ENCODE measurements at regions not wholly inside any gene's neighbourhood (a gene's known extent, or its start where the extent isn't known, plus 50 kb on each side); places are given as distances from the start of the nearest gene placed in this dataset.
A peak's percentile ranks its signal among the peaks of the same experiment; 100 is the strongest.

DNA sequence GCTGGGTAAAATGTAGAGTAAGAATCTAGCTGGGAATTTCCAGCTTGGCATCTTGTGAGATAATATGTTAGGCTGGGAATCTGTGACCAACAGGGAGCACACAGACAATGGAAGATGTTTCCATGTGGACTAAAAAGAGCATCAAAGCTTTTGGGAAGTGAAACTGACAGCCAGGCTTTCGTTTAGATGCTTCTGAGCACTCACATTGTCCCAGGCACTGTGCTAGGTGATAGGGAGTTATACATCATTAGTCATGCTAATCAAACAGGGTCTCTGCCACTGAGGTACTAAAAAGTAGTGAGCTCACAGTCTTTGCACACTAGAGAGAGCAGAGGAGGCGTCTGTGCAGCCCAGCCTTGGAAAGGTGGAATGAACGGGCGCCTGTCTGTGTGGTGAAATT, 101.9 kb upstream of the SCOC start:
- DNase-seq = no peak

DNA sequence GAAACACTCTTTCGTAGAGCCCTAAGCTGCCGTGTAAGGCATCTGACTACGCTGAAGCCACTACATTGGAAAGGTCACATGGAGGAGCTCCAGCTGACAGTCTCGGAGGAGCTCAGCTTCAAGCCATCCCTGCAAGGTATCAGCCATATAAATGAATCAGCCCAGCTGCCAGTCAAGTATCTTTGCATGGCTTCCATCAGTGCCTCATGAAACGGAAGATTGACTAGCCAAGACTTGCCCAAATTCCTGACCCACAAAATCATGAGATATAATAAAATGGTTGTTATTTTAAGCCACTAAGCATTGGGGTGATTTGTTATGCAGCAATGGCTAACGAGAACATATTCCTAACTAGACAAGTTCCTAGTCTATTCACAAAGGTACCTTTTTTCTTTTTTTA, 104.1 kb upstream of the SCOC start:
- no peak for DNase-seq

DNA sequence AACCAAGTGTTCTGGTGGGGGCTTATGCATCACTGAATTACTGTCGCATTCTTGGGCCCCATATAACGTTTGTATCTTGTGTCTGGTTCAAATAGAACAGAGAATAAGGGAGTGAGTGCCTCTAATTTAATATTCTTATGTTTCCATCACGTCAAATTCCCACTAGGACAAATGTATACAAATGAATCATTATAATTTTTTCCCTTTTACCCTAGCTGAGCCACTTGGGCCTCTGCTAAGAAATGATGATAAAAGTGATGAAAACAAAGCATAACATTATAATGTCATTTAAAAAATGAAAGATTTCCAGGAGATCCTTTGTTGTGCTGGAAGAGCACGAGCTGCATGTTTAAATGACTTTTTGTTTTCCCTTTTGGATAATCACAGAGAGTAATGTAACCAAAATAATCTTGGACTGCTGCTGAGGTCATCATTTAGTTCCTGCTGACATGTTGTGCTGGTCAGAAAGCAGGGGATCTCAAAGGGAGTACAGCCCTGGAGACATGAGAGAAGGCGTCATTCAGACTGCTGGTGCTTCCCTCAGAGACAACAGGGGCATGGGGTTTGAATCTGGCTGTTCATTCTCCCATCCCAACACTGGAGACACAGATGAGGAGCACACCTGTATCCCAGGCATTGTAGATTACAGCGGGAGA, 105.1 kb upstream of the SCOC start:
- DNase-seq = no peak

DNA sequence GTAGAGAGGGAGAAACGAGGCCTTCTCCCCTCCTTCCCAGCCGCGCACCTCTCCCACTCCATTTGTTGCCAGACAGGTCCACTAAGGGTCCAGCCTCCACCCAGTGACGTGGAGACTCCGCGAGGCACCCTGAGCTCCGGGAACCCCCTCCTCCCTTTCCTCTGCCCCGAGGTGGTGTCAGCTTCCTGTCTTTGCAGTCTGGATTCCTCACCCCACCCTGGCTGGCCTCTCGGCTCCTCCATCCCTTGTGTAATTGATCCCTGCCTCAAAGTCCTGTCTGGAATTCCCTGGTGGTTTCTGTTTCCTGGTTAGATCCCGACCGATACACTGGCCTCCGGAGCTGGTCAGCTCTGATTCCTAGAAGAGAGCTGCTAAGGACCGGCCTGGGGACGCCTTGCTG, 105.9 kb upstream of the SCOC start:
- no peak for DNase-seq

DNA sequence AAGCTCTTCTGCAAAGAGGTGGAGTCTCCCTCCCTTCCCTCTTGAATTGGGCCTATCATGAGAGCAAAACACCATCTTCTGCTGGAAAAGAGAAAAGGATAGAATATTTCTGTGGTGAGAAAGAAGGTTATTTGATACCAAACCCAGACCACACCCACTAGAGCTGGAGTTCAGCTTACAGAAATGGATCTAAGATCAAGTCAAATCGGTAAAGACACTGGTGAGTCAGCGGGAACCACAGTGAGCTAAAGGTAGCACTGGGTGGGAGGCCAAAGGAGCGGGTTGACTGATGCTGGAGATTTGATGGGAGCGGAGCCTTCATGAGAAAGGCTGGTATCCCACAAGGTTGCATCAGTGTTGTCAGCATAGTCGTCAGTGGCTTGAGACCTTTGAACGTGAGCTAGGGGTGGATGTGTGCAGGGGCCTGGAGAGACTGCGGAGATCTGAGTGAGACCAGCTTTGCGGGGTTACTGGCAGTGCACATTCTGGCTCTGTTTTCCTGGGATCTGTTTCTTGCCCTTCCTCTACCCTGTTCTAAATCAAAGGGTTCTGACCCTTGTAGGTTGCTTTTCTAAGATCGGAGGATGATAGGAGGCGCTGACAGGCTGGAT, 106.4 kb upstream of the SCOC start:
- peak; percentile 46 to 63 for DNase-seq

DNA sequence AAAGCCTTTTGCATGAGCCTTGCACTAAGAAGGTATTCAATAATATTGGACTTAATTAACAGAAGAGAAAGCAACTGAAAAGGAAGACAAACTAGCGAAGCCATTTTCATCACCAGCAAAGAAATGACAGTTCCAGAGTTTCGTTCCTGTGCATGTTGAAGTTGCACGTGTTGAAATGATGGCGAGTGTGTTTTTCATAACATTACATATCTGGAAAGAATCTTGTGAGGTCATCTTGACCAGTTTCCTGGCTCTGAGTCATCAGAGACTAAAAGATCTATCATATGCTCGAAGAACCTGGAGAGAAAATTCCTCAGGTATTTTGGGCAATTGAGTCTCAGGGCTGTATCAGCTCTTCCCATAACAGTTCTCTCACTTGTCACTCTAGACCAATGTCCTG, 106.2 kb upstream of the MAML3 start:
- DNase-seq = no peak

DNA sequence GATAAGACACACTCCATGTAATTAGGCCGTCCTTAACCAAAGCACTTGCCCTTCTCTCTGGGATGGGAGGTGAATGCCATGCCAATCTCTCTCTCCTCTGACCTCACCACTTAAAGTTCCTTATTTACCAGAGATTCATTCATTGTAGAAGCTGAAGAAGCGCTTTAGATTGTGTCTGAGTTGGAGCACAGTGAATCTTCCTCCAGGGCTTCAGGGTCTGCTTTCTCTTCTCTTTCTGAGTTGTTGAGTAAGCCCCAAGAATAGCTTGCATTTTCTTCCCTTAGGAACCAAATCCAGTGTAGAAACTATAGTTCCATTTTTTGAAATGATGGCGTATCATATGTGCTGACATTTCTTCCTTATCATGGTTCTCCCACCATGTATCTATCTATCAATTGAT, 104.5 kb upstream of the MAML3 start:
- DNase-seq = no peak

DNA sequence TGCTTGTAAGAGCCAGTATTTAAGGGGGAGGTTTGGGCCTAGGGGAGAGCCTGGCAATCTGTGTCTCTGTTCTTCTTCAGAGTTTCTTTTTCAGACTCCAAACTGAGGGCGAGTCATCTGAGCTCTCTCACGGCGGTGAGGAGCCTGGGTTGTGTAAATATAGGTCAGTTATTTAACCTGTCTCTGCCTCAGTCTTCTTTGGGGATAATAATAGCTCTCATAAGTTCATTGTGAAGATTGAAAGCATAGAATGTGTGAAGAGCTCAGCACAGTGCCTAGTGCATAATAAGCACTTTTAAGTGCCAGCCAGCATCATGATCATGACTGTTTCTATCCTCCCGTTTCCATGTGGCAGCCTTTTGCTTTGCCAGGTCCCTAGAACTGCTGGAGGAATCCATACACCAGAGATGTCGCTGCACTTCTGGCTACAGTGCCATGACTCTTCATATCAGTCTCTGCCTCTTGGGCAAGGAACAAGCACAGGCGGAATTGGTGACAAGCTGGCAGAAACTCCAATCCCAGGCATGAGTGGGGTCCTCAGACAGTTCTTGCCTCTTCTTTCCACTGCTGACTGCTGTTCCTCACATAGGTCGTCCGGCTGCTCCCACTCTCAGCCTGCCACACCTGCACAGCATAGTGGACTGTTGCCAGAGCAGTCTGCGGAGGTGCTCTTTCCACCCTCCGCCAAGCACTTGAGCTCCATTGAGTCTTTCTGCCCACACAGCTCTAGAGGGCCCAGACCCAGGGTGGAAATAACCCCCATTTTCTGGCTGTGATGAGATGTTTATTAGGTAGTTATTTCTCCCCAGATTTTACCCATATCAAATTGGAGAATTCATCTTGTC, 103.7 kb upstream of the MAML3 start:
- DNase-seq = no peak

DNA sequence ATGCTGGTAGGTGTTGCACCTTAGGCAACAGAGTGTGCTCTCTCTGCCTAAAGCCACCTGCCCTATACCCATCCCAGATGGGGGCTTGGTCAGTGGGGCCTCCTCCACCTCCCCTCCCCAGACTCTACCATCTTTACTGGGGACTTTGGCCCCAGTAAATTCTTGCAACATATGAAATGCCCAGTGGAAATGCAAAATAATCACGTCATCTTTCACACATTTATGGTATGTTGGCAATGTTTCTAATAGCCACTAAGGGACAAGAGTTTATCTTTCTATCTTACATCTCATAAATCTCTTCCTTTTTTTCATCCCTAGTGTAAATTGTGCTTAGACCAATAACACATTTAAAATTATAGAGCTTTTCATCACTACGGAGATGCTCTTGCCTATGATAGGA, 103.0 kb upstream of the MAML3 start:
- no peak for DNase-seq

DNA sequence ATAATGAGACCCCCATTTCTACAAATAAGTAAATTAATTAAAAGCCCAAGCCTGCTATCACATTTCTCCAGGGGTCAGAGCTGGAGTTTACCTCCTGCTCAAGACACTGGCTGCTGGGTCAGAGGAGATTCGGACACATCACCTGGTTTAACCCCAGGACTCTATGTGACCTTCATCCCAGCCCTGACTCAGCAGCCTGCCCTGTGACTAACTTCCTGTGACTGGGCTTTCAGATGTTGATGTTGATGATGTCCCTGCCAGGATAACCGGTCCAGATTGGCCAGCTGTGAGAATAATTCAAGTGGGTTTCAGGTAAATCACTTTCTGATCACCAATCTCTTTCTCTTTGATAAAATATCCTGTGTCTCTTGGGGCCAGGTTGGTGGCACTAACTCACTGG, 102.4 kb upstream of the MAML3 start:
- DNase-seq = no peak

DNA sequence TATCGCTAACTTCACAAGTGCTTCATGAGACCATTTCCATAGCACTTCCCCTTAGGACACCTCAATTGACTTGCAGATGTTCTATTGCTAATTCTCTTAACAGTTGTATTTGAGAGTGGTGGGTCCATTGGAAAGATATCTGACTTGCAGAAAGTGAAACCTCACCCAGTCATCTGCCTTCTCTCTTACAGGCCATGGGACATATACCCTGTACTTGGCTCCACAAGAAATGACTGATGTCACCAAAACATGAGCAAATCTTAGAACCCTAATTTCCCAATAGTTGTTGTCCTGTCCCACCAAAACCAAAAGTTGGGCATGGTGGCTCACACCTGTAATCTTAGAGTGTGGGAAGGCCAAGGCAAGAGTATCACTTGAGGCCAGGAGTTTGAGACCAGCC, 101.9 kb upstream of the MAML3 start:
- no peak for DNase-seq

DNA sequence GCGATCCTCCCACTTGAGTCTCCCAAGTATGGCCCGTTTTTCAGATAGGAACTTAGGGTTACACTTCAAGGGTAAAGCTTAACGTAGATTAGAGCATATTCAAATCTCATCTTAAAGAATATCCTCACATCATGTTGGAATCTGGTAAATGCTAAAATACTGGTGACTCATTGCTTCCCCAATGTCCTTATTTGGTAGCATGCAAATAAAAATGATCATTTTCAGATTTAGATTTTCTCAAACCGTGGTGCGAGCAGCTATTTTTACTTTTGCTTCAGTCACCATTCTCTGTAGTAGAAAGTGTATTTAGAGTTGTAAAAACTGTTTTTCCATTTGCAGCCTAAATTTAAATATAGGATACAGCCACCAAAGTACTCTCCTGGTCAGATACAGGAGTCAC, 101.5 kb upstream of the MAML3 start:
- no peak for DNase-seq

DNA sequence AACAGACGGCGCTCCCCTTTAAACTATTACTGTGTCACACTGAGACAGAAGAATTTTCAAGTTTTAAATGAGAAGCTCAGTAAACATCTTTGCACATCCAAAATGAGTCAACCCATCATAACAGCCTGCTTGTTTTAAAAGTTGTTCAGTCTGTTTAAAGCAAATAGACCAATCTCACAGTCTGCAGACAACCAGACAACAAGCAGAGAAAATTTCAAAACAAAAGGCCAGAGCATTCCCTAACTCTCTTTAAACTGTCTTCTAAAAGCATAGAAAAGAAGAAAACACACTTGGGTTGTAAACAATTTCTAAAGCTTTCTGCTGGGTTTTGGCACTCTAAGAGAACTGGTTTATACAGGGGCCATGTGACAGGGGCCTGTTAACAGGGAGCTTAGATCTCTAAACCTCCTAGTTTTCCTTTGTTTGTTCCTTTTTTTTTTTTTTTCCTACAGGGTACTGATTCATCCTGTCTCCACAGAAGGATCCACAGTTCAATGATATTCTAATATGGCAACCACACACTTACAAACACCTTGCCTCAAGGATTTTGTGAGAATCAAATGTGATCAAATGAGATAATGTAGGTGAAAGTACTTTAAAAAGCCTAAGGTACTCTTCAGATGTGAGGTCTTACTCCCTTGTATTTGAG, 100.8 kb upstream of the MAML3 start:
- DNase-seq = no peak

DNA sequence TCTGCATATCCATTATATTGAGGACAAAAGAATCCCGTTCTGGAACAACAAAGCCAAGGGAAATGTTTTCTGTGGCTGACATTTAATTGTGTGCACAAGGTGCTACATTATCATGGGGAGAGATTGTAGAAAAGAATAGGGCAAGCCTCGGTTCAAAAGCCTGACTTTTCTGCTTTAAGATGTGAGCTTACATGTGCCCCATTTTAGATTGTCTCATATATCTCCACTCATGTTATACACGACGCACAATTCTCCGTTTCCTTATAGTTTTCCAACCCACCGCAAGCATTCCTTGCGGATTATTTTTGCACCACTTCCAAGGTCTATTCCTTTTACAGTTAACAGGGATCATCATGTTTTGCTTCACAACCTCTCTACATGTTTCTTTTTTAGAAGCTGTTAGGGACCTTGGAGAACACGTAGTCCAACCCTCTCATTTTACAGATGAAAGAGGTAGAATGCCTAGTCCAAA, 99.6 kb upstream of the MAML3 start:
- no peak for DNase-seq

DNA sequence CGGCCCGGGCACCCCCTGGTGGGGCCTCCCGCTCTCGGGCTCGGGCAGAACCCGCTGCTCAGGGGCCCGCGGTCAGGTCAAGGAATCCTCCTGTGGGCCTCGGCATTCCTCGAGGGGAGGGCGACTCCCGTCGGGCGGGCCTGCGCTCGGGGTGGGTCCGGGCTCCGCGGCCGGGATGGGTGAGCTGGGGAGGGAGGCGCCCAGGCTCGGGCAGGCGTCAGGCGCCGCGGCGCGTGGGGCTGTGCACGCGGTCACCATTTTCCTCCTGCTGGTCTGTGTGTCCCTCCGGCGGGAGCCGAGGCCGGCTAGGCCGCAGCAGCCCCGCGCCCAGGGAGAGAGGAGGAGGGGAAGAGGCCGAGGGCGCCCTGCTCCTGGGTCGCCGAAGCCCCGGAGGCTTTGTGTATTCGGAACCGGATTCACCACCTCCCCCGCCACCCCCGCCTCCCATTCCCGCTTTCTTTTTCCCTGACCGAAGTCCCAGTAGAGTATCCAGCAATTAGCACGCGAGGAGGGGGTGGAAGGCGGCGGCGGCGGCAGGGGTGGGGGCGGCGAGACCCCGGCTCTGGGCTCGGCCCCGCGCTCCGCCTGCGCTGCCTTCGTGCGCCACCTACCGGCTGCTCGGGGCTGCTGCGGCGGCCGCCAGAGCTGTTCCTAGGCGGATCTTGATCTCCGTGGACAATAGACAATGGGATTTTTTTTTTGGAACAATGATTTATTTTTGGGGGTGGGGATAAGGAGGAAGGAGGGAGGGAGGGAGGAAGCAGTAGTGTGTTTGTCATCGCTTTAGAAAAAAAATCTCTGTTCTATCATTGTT, 99.0 kb upstream of the MAML3 start:
- peak; percentile 62 to 67 for DNase-seq

DNA sequence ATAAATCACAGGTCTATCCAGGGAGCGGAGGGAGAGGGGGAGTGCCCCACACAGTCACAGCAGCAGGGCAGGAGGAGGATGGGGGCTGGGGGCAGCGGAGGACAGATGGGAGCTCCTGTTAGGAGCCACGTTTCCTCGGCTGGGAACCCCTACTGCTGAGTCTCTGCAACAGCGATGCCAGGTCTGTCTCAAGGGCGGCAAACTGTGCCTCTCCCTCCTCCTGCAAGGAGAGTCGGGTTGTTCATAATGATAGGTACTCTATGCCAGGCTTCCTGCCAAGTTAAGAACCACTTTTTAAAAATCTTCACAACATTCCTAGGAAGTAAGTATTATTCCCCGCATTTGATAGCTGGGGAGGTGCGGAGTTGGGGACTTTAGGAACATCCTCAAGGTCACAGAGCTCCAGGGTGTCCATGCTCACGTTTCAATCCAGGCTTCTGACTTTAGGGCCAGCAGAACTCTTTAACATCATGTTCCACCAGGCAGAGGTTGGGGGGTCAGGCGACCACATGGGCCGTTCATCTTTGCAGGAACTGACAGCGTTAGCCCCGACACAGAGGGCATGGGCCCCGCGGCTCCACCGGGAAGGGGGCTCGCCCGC, 98.3 kb upstream of the MAML3 start:
- no peak for DNase-seq

DNA sequence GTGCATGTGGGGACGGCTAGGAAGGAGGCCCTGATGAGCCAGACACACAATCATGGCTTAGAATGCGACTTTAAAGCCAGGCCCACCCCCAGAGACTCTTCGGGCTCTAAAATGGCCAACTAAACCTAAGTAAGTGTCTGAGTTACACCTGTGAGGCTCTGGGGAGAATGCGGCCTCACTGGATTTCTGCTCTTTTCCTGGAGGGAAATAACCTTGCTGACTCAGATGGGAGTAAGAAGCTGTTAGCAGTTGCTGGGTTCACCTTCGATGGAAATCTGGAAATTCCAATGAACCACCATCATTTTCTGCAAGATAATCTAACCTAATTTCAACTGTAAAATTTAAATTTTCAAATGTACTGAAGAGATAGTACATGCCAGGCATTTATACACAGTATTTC, 97.6 kb upstream of the MAML3 start:
- no peak for DNase-seq

DNA sequence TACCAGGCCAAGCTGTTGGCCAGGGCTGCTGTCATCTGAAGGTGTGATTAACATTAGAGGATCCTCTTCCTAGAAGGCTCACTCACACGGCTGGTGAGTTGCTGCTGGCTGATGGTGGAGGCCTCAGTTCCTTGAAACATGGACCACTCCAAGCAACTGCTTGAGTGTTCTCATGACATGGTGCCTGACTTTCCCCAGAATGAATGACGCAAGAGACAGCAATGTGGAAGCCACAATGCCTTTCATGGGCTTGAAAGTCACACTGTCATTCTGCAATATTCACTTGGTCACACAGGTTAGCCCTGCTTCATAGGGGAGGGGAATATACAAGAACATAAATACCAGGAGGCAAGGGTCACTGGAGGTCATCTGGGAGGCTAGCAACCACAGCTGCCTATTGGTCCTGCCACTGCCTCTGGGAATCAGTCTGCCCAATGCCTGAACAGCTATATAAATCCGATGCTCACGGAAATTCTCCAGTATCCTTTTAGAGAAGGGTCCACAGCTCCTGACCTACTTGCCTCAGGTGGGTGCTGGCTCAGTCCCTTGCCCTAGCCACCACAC, 97.1 kb upstream of the MAML3 start:
- no peak for DNase-seq

DNA sequence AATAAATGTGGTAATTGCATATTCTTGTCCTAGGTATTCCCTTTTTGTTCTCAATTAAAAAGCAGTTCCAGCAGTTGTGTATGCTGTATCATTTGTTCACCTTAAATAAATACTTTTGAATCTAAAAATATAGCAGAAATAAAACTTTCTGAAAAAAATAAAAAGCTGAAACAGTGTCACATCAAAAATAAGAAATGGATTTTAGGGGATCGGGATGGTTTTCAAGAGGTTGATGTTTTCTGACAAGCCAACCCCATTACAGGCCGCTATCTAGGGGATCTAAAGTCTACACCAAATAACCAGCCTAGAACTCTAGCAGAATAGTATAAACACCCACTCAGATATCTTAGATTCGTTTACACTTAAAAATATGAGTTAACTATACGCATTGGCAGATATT, 95.4 kb upstream of the MAML3 start:
- no peak for DNase-seq

DNA sequence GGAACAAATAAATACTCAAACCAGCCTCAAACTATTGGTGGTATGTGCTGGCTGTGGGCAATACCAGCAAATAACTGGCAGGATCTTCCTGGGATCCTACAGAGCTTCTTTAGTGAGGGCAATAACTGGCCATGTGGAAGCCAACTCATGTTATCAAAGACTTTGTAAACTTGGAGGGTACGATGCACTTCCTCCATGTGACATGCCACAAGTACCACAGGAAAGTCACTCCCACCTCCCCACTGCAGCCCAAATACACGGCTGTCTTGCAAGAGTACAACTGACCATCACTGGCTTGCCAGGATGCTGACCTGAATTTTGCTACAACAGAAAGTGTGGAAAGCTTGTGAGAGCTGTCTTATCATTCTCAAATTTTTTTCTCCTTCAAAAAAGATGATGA, 93.3 kb upstream of the MAML3 start:
- no peak for DNase-seq

DNA sequence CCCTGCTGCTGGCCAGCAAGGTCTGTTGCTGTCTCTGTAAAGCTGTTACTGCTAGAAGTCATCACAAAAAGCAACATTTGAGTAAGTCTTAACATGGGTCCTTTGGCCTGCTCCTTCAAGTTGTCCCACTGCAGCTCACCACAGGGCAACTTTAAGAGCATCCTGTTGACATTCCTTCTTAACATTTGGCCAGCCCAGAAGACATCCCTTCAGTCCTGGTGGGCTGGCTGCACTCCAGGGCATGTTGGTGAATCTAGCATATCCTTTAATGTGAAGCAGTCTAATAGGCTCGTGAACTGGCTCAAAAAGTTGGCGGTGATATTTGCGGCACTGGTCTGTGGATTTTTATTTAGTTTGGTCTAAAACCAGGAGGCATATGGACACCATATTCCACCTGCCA, 92.2 kb upstream of the MAML3 start:
- DNase-seq = no peak

DNA sequence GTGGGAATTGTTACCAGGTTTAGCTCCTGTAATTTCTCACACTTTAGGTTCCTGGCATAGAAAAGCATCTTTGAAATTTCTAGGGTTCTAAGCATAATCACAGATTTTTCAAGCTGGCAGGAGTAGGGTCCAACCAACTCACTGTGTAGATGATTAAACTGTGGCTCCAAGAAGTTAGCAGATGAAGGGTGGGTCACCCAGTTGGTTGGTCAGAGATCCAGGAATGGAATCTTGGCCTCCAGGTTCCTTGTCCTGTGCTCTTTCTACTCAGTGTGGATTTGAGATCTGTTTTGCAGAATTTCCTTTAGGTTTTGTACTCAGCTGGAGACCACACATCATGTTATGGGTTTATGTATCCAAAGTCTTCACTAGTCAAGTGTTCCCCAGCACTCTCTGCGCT, 90.3 kb upstream of the MAML3 start:
- DNase-seq = no peak

Measured in activated CD4-positive, alpha-beta T cell treated with anti-CD3 and anti-CD28 coated beads, Interleukin-2, amount 50 U/mL, for 48 hours (primary cell).